OCI-LY3 (cell line): ENCODE measurements at regions not wholly inside any gene's neighbourhood (a gene's known extent, or its start where the extent isn't known, plus 50 kb on each side); places are given as distances from the start of the nearest gene placed in this dataset.

Experiments
- EZH2phosphoT487 ChIP-seq: fragments of 200-600 bp; shearing (Covaris generic); IDR thresholded peaks from 2 replicates; pipeline ENCODE4 v1.6.1; 2018; ENCODE audit warnings: antibody characterized with exemption, mixed run types, low read depth
- TF ChIP-seq, protein P1 (sequence below): fragments of 200-600, 300-600 bp; sonication (generic); IDR thresholded peaks from 2 replicates; pipeline ENCODE4 v1.5.1; 2014; ENCODE audit warnings: antibody characterized with exemption, low read length, low read depth

DNA sequence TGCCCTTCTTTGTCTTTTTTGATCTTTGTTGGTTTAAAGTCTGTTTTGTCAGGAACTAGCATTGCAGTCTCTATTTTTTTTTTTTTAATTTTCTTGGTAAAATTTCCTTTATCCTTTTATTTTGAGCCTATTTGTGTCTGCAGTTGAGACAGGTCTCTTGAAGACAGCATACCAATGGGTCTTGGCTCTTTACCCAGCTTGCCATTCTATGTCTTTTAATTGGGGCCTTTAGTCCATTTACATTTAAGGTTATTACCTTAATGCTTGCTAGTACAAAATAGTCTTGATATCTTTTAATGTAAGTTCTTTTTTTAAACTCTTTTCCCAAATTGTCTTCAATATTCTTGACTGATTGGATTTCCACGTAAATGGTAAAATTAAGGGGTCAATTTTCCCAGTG lies 398.3 kb upstream of the CHRM2 start:
- TF ChIP-seq, protein P1, sequence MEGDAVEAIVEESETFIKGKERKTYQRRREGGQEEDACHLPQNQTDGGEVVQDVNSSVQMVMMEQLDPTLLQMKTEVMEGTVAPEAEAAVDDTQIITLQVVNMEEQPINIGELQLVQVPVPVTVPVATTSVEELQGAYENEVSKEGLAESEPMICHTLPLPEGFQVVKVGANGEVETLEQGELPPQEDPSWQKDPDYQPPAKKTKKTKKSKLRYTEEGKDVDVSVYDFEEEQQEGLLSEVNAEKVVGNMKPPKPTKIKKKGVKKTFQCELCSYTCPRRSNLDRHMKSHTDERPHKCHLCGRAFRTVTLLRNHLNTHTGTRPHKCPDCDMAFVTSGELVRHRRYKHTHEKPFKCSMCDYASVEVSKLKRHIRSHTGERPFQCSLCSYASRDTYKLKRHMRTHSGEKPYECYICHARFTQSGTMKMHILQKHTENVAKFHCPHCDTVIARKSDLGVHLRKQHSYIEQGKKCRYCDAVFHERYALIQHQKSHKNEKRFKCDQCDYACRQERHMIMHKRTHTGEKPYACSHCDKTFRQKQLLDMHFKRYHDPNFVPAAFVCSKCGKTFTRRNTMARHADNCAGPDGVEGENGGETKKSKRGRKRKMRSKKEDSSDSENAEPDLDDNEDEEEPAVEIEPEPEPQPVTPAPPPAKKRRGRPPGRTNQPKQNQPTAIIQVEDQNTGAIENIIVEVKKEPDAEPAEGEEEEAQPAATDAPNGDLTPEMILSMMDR = no peak
- no peak for TF ChIP-seq EZH2phosphoT487
